ENCODE measurements at regions not wholly inside any gene's neighbourhood (a gene's known extent, or its start where the extent isn't known, plus 50 kb on each side); places are given as distances from the start of the nearest gene placed in this dataset.
"Not testable (repeated sequence)": the region's sequence is repeated elsewhere in the genome, so short reads cannot be mapped to it uniquely, and the experiment has no call there.

DNA sequence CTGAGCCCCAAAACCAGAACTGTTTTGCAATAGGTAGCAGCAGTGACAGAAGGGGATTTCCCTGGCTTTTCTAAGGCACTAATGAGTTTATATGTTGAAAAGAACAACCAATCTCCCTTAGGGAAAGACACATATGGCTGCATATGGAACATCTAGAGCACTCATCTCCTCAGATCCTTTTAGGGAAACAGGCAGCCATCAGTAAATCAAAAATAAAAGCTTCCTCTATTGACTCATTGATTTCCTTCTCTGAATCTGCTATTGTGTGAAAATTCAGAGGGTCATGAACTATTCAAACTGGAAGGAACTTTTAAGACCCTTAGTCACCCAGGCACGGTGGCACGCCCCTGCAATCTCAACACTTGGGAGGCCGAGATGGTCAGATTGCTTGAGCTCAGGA lies 110.9 kb upstream of the NANOS1 start:
- DNase-seq, result no peak

DNA sequence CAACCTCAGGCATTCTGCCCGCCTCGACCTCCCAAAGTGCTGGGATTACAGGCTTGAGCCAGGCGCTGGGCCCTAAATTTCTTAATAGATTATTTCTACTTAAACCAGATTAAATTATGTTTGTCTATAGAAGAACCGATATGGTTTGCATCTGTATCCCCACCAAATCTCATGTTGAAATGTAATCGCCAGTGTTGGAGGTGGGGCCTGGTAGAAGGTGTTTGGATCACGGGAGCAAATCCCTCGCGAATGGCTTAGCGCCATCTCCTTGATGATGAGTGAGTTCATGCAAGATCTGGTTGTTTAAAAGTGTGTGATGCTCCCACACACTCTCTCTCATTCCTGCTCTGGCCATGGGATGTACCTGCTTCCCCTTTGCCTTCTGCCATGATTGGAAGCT lies 109.3 kb upstream of the NANOS1 start:
- DNase-seq, result no peak

DNA sequence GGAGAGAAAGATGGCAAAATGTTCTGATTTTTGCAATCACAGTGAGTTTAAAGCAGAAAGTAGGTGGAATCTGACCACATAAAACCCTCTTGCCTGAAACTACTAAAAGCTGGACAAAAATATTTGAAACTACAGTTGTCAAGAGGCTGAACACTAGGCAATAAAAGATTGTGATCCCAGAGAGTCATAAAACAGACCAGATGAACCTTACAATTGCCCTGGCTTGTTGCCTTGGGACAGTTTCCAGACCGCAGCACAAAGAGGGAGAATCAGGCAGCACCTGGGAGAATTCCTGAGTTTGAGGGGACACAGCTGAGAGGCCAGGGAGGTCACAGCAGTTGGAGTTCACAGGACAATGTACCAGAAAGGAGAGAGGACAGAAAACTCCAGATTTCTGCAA lies 107.3 kb upstream of the NANOS1 start:
- DNase-seq, result no peak

DNA sequence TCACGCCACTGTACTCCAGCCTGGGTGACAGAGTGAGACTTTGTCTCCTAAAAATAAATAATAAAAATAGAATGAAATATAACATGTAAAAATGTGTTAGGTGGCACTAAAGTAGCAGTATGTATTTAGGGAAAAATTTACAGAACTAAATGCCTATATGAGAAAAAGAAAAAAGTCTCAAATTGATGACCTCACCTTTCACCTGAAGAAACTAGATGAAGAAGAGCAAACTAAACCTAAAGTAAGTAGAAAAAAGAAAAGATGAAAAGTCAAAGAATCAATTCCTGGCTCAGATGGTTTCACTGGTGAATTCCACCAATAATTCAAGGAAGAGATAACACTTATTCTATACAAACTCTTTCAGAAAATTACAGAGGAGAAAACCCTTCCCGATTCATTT lies 106.5 kb upstream of the NANOS1 start:
- no peak for DNase-seq

DNA sequence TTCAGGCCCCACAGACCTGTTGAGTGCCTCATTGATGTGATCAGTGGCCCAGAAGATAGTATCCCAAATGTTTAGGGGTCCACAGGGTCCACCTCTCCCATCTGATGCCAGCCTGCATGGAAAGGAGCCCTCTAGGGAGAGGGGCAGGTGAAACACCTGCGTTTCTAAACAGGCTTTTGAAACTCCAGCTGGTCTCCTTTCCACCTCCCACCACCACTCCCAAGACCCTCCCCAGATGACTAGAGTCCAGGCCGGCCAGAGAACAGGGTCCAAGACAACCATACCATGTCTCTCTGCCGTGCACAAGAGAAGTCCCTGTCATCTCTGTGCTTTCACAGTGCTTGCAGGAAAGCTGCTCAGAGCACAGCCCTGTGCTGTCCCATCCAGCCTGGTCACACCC lies 105.0 kb upstream of the NANOS1 start:
- DNase-seq, result no peak

DNA sequence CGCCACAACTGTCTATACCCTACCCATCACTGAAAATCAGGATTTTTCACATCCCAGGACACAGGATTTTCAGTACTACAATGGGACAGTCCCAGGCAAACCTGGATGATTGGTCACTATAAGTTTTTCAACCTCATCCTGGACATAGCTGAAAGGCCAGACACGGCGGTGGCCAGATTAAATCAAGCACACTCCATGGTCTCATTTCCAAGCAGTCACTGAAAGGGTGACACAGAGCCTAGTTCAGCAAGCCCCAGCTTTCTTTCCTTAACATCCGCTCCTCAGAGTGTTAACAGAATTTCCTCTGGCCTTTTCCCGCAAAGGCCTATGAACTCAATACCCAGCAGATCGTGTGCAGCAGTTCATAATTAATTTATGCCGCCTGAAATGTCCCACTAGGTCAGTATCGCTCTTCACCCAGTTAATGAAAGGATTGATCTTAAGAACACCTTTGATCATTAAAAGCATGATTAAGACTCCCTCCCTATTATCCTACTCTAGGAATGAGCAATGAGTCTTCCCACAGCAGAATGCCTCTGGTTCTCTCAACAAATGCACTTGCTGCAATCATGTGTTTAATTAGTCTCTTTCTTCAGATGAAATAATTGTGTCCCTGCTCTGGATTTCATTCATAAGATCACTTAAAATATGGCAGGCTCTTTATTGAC lies 104.0 kb upstream of the NANOS1 start:
- DNase-seq, result no peak

DNA sequence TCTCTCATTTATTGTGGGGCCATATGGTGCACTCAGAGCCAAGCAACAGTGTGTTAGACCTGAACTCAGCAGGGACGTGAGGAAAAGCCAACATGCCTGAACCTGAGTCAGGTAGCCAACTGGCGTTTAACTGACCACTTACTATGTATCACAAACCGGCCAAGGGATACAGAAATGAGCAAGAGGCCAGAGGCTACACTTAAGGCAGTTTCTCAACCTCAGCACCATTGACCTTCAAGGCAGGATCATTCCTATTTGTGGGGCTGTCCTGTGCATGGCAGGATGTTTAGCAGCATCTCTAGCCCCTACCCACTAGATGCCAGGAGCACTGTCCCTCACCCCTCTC lies 103.5 kb upstream of the NANOS1 start:
- no peak for DNase-seq

DNA sequence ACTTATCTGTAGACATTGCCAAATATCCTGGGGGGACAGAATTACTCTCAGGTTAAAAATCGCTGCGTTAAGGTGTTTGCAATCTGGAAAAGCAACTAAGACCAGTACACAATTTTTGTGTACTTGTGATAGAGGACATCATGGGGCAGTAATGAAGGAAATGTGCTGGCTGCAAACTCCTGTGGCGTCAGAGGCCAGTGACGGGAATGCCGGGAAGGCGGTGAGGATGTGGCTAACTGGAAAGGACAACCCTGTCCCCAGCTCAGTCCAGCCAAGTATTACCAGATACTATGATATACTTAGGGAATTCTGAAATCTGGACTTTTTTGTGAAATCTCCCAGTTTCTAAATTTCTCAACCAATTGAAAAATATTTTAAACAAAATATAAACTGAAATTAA lies 103.1 kb upstream of the NANOS1 start:
- no peak for DNase-seq

DNA sequence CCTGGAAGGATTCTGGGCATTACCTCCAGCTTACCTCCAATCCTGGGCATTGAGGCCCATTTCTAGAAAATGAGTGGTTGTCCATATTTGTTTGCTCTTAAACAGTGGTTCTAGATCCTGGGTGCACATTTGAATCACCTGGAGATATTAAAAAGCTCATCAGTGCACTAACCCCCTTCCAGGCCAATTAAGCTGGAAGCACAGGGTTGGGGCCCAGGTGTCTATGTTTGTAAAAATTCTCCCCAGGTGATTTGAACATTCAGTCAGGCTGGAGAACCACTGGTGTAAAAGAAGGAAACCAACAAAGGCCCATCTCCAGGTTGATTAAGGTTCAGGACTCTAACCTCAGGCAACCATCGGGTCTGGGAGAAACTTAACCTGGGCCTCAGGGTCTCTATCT lies 102.6 kb upstream of the NANOS1 start:
- no peak for DNase-seq

DNA sequence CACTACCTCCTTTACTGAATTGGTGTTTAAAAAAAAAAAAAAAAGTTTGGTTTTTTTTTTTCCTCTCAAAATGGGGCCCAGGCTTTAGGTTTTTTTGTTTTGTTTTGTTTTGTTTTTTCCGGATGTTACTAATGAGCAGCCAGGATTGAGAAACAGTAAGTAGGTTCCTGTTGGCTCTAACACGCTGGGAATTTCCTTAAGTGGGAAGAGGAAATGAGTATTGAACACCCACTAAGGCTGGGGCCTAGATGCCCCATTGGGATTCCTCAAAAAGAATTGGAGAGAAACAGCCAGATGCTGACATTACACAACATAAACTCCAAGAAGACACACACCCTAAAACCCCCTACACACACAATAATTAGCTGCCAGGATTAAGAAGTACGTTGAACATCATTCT lies 102.2 kb upstream of the NANOS1 start:
- no peak for DNase-seq

DNA sequence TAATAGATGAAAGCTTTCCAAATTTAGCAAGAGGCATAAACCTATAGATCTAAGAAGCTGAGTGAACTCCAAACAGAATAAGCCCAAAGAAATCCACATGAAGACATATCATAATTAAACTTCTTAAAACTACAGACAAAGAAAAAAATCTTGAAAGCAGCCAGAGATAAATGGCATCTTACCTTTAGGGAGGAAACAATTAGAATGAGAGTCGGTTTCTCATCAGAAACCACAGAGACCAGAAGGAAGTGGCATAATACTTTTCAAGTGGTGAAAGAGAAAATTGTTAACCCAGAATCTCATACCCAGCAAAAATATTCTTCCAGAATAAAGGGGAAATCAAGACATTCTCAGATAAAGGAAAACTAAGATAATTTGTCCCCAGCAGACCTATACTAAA lies 98.9 kb upstream of the NANOS1 start:
- no peak for DNase-seq

DNA sequence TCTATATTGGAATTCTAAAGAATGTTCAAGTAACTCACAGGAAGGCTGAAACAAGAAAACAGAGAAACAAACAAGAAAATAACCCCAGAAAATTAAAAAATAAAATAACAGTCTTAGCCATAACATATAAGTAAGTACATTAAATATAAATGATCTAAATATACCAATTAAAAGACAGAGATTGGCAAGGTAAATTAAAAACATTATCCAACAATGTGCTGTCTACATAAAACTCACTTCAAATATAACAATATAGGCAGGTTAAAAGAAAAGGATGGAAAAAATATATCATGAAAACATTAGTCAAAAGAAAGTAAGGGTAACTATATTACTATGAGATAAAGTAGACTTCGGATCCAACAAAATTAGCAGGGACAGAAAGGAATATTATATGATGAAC lies 98.1 kb upstream of the NANOS1 start:
- no peak for DNase-seq

DNA sequence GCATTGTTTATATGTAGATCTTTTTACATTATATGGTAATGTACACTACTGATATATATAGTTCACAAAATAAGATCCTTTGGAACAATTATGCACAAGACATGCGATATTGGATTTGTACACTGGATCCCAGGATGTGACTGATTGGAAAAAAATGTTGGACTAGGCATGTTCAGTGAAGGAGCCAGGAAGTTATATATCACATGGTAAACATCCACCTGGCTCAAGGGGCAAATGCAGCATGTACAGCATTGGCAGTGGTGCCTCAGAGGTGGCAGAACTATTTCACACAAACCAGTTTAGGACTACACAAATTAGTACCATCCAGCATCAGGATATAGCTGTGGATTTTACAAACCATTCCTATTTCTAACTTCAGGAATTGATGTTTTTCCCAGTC lies 97.4 kb upstream of the NANOS1 start:
- DNase-seq, result not testable (repeated sequence)

DNA sequence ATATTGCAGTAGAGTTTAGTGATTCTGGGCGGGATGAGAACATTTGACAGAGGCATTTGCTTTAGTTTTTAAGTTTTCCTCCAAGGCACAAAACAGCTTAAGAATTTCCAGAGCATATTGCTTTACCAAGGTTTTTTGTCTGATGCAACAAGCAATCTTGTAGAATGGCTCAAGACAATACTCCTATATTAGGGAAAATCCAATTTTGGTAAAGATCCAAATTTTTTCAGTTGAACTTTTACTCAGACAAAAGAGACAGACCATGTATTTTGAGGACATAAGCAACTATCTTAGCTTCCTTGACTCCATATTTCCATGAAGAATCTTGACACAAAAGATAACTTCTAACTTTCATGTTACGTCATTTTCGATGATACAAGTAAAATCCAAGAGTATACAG lies 92.3 kb upstream of the NANOS1 start:
- no peak for DNase-seq

DNA sequence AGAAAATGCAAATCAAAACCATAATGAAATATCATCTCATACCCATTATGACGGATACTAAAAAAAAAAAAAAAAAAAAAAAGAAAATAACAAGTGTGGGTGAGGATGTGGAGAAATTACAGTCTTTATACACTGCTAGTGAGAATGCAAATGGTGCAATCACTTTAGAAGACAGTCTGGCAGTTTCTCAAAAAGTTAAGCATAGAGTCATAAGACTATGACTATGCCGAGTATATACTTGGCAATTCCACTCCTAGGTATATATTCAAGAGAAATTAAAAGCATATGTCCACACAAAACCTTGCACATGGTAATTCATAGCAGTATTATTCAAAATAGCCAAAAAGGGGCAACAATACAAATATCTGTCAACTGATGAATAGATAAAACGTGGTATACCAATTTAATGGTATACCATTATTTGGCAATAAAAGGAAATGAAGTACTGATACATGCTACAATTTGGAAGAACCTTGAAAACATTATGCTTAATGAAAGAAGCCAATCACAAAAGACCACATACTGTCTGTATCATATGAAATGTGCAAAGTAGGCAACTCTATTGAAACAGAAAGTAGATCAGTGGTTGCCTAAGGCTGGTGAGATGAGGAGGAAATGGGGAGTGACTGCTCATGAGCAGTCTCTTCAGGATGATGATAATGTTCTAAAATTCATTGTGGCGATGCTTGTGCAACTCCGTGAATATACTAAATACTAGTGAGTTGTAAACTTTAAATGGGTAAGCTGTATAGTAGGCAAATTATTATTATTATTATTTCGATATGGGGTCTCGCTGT lies 90.1 kb upstream of the NANOS1 start:
- DNase-seq, result no peak

DNA sequence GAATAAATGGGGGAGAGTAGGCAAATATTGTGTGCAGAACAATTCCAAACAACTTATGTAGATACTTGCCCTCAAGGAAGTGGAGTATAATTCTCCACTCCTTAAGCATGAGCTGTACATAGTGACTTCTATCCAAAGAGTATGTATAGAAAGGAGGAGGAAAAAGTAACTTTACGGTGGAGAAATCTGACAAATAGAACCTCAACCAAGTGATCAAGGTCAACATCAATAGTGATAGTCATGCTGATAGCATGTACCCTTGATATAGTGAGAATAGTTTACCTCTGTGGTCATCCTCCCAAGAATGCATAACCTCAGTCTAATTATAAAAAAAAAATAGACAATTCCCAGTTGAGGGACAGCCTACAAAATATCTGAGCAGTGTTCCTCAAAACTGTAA lies 89.1 kb upstream of the NANOS1 start:
- no peak for DNase-seq

DNA sequence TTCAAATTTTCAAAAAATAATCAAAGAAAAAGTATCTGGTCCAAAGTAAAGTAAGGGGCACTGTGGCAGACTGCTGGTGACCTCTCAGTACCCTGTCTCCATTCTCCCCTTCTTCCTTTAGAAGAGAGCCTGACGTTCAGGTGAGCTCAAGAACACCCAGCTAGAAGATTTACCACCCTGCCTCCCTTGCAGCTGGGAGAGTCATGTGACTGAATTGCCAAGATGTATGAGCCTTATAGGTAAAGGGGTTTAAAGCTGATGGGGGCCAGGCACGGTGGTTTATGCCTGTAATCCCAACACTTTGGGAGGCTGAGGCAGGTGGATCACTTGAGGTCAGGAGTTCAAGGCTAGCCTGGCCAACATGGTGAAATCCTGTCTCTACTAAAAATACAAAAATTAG lies 86.3 kb upstream of the NANOS1 start:
- no peak for DNase-seq

DNA sequence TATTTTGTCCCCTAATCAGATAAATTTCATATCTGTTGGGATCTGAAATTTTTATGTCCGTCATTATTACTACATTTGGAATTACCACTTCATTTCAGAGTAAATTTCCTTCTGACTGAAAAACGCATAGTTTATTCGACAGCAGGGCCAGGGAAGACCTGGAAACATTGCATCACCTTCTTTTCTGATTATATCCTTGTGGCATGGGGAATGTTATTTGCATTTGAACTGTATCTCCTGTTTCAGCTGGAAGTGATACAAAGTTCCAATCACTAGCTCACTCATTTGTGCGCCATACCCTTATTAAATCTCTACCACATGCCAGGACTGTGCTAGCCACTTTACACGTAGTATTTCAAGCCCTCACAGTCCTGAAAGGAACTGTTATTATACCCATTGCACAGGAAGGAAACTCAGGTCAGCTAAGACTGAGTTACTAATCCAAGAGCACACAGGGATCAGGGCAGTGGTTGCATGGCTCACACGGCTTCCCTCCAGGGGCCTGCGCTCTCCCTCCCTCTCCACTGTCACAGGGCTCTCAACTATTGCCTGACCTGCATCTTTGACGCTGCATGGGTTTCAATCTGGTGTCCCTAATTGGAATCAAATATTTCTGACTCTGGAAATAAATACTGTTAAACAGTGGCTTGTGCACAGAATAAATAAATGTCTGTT lies 84.4 kb upstream of the NANOS1 start:
- no peak for DNase-seq

DNA sequence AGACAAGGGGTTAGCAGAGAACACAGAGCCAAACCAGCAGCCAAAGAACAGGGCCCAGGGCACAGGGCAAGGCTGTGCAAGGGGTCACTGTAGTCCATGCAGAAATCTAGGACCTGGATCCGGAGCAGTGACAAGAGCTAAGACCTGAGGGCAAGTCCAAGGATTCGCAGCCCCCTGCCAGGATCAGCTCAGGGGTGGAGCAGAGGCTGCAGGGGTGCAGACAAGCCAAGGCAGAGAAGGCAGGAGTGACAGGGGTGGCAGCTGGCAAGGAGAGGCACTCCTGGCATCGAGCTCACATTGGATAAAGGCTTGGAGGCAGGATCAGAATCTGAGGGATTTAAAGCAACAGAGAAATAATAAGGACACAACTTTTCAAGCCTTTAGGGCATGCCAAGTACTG lies 80.7 kb upstream of the NANOS1 start:
- DNase-seq, result no peak

DNA sequence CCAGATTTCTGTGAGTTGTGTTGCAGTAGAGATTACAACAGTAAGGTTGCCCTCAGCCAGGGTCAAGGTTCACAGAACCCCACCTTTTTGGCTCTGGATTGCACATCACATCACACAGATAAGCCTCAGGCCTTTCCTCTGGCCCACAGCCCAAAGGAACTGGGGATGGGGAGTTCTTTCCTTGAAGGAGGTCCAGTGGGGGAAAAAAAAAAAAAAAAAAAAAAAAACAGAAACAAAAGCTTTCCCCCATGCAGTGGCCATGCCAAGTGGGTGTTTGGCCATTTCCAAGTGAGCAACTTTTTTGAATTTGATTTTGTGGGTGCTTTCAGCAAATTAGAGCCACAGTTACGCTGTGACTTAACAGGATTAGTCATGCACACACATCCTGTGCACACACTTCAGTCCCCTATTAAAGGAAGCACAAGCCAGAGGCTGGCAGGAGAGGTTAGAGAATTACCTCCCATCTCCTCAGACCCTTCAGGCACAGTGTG lies 79.3 kb upstream of the NANOS1 start:
- no peak for DNase-seq

DNA sequence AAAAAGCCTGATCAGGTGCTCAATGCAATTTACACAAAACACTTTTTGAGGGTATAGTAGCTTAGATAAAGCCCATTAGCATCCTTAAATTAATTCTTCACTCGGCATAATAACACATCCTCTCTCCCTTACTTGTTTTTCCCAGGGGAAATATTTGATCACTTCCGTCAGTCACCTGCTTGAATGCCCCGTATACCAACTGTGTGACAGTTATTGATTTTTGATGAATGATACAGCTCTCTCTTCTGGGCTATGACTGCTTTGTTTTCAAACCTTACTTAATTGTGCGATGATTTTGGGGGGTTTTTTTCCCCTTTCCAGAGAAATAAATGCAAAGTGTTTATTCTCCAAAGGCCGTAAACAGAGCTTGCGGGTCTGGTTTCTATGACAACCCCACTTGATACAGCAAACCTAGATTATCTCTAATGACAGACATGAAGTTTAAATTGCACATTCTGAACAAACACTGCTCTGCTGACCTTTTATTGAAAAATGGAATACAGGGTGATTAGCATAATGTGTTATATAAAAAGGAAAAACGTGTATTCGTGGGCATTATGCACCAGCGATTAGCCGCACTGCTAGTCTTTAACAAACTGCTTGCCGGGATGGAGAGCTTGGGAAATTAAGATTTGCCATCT lies 78.4 kb upstream of the NANOS1 start:
- no peak for DNase-seq

DNA sequence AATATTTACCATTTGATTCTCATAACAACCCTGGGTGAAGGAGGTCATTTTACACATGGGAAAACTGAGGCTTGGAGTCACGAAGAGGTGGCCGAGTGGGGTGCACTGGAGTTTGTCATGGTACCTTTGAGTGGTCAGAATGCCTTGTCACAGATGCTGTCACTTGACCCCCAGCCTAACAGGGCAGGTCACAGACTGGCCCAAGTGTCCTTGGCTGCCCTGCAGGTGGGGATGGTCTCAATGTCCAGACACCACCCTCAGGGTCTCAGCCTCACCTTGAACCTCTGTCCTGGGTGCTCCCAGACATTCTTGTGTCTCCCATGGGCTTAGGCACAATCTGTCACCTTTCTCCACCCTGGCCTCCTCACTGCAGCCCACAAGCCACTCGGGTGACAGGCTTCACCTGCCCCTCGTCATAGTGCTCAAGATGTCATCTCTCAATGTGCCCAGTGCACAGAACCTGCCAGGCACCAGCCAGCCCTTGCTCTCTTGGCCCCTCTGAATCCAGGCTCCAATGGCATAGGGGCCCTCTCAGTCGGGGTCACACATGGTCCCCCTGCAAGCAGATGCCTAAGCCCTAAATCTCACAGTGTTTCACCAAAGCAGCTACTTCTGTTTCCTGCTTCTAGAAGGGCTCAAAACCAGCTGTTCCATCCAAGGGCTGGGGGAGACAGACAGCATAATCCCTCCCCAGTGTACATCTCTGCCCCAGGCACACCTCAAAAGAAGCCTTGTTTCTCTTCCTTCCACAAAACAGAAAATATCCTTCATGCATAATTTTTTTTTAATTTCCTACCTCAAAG lies 76.8 kb upstream of the NANOS1 start:
- DNase-seq, result no peak

Data from NCI-H774 (cell line).